NCI-H524 (cell line): ENCODE measurements at regions not wholly inside any gene's neighbourhood (a gene's known extent, or its start where the extent isn't known, plus 50 kb on each side); places are given as distances from the start of the nearest gene placed in this dataset.
A peak's percentile ranks its signal among the peaks of the same experiment; 100 is the strongest.

ENCODE experiments used
- DNase-seq, 2 experiments: peaks; one replicate each; lab custom pipeline; 2025; lab: John Stamatoyannopoulos, UW

DNA sequence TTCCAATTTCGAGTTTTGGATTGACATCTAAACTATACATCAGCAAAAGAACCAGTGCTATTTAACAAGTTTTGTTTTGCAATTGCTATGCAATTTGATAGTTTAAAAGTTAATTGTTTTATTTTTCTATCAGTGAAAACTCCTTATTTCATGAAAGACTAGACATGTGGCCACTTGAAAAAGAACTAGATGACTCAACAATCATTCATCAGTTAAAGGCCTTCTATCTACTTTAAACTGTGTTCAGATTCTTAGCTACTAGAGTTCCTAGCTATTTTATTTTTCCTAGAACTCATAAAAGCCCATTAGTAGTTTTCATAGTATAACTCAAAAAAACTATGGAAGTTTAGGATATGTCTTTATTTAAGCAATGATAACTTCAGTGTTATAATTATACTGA lies 104.6 kb upstream of the LSM8 start:
- no peak for DNase-seq

DNA sequence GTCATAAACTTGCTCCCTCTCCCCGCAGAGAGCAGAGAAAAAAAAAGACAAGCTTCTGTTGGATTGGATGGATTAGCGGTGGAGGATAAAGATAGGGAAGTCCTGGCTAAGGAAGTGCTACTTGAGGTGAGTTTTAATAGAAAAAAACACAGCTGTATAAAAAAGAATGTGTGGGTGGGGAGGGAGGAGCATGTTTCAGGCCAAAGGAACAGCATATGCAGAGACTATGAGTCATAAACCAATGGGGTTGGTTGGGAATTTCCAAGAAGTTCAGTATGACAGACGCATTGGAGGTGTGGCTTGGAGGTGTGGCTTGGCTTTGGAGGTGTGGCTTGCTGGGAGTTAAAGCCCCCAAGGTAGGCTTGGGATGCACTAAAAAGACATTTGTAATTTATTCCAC lies 103.0 kb upstream of the LSM8 start:
- DNase-seq: no peak

DNA sequence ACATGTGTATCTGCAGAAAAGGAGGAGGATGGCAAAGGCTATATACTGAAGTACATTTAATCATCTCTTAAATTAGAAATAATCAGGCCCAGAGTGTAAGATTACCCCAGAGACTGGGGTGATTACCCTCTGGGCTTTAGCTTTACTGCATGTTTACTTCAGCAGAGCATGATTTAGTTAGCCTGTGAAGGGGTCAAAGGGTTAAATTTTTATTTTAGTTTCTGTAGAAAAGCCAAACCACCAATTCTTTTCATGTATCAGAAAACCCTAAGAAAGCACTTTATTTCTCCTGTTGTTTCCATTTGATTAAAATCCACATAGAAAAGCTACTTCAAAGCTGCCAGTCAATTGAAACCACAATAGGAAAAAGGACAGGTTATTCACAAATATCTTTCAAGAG lies 101.5 kb upstream of the LSM8 start:
- no peak for DNase-seq

DNA sequence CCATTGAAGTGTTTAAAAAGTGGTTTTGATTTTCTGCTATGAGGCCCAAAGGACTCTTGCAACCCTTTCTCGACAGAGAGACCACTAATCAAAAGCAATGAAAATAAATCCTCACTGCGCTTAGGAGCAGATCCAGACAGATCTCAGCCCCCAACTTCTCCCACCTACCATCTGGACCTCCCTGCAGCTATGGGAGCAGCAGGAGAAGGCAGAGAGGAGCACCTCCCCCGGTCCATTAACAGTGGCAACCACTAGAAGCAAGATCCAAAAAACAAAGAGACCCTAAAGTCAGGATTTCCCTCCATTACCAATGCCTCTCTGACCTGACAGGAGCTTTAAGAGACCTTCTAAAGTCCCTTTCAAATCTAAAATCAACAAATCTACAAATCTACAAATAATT lies 99.0 kb upstream of the LSM8 start:
- peak; percentile 7 to 45 for DNase-seq

DNA sequence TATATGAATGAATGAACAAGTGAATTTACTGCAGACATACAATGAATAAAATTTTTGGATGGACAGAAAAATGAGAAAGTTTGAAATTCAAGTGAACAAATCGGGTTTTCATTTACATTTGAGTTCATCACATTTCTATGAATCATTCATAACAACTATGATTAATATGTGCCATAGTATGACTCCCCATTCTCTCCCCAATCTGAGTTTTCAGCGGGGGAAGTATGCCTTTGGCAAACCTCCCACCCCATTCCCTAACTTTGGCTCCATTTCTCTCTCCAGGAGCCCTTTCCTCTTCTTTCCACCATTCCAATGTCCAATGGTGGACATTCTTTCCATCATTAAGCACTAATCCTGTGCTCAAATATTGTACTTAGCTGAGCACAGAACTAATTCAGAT lies 96.8 kb upstream of the LSM8 start:
- no peak for DNase-seq

DNA sequence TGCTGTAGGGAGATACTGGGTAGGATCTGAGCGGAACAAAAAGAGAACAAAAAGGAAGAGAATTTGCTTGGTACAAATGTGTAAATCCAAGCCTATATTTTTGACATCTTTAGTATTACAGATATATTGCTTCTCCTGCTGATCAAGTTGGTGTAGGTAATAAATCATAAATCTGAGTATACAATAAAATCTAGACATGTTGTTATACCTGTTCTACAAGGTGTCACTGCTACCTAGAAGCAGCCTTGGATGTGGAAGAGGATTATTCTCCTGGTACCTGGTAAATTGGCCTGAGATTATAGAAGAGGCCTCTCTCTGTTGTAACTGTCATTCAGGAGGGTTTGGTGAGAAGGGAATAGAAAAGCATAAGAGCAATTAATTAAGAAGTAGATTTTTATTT lies 89.9 kb upstream of the LSM8 start:
- no peak for DNase-seq

DNA sequence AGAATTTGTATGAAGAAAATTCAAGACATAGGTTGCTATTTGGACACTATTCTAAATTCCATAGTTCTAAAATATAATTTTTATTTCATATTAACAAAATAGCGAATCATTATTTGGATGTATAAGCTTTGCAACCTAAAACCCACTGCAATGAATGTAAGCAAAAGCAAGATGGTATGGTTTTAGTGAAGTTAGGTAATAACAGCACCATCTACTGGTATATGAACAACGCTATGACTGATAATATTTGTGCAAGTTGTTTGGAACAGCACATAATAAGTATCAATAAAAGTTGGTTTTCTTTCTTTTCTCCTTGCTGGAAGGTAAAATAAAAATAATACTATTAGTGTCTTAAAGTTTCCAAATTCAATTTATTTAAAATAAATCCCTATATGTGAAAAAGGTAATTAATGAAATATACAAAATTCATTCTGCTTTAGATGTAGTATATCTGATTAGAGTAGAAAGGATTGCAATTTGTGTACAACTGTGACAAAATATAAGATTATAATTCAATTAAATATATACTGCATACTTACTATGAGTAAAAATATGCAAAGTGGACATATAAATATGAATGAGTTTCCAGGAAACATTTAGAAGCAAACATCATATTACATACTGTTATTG lies 79.0 kb upstream of the LSM8 start:
- peak in 1 of 2 experiments; percentile 30 for DNase-seq

DNA sequence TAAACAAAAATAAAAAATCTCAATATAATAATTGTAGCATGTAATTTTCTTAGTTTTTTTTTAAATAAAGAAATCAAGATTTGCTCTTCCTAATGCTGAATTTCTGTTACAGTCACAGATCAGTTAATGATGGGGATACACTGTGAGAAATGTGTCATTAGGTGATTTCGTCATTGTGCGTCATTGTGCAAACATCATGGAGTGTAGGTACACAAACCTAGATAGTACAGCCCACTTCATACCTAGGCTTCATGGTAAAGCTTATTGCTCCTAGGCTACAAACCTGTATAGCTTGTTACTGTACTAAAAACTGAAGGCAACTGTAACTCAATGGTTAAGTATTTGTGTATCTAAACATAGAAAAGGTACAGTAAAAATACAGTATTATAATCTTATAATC lies 74.4 kb upstream of the LSM8 start:
- no peak for DNase-seq

DNA sequence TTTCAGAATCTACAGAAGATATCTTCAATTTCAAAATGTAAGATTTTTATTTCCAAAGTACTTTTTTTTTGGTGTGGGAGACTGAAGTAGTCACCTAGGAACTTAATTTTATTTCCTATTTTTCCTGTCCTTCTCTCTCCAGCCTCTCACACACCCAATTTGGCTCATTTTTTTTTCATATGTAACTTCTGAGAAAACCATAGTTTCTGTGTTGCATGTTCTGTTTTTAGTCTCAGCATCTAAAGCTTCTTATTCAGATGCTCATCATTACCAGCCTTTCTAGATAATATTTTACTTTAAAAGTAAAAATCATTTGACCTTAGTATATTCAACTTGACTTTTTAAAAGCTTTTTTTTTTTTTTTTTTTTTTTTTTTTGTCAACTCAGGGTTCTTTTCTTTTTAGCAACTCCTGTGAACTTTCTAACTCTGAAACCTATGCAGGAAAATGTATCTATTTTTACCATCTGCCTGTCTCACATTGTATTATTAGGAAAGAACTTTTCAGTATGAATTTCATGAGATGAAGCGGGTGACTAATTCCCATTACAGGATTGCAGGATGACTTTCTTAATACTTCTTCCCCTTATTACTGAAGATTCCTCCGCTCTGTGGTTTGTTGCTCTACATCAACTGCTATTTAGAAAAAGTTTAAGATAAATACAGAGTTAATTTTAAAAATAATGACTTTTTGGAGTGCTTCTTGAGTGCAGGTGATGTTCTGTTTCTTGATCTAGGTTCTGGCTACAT lies 73.6 kb upstream of the LSM8 start:
- DNase-seq: no peak

DNA sequence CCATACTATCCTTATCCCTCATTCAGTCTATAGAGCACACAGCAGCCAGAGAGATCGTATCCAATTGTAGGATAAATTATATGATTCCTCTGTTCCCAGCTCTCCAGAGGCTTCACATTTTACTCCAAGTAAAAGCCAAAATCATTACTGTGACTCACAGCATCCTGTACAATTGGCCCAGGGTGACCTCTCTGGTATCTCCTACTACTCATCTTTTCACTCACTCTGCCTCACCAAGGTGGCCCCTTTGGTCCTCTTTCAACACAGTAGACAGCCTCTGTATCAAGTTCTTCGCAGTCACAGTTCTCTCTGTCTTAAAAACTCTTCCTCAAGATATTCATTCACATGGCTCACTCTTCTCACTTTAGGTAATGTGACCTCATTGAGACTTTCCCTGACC lies 72.6 kb upstream of the LSM8 start:
- no peak for DNase-seq

DNA sequence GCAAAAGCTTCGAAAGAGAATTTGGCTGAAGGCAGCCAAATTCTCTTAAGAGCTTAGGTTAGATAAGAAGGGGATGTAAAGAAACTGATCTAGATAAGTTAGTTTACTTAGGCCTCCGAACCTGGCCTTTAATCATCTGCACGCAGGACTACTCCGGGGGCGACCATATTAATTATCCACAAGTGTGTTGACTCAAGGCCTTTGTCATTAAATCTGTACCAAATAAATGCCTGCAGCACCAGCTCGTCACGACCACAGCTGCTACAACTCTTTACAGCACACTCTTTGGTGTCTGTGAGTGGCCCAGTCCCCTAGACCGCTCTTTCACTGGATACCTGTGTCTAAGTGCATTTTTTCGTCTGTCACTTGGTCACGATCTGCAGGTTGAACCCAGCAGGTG lies 69.8 kb upstream of the LSM8 start:
- no peak for DNase-seq

DNA sequence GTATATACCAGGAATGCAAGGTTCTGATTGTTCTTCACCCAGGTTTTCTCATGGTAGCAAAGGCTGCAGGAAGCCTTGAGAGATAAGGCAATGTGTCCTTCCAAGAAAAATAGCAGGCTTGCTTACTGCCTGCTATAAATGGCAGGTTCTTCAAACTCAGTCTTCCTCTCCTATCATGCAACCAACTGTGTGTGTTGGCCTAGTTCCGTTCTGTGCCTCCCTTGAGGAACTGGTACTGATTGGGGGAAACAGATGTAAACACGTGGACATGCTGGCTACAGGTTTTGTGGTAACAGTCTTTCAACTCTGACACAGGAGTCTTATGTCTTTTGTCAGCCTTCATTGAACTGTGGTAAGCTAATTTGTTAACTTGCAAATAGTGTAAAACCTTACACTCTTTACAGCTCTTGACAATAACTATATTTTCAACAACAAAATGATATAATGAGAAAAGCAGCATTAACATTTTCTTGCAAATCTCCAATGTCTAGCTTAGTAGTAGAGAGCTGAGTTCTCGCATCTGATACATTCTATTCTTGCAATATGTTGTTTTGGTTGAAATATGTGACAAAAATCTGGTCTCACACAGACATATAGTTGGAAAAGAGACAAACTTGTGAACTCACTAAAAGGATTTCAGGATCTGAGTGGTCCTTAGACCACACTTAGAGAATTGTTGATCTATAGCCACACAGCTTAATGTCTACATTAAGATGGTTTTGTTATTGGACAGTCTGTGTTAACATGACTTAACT lies 54.7 kb upstream of the LSM8 start:
- DNase-seq: no peak

DNA sequence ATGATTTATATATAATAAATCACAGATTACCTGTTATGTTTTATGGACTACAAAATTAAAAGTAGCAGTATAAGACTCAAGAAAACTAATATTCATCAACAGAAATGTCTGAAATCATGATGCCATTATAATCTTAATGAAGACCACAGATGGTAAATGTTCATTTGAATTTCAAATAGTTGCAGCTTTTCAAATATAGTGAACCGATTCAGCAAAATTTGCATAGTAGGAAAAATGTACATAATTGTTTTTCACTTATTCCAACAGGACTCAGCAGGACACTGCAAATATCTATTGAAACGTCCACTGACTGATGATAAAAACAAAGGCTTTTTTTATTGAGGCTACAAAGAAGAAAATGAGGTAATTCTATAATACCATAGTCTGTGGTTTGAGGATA lies 51.2 kb upstream of the LSM8 start:
- DNase-seq: no peak
